GM23338 (cell line): ENCODE measurements at regions not wholly inside any gene's neighbourhood (a gene's known extent, or its start where the extent isn't known, plus 50 kb on each side); places are given as distances from the start of the nearest gene placed in this dataset.

Source experiments
- ATAC-seq: fragments of 200-7000 bp; cut with Tn5 transposase; 3 replicates; pipeline ENCODE4 v1.9.1; 2020
- DNase-seq: peaks from one replicate; pipeline ENCODE4 v3.0.0-alpha.2; 2015; ENCODE audit warnings: low spot score
- H2AFZ ChIP-seq: fragments of 200-600 bp; sonication (generic); 2 replicates; pipeline ENCODE4 v1.8.0; 2016; ENCODE audit warnings: antibody characterized with exemption, mild to moderate bottlenecking, moderate library complexity
- H3F3A ChIP-seq: fragments of 200-600 bp; sonication (generic); replicated peaks from 2 replicates; pipeline ENCODE4 v1.8.0; 2017; ENCODE audit warnings: antibody characterized with exemption, mixed run types, low read depth
- H3K27ac ChIP-seq: fragments of 200-600 bp; sonication (generic); 2 replicates; pipeline ENCODE4 v1.6.1; 2016; ENCODE audit warnings: low read depth
- H3K27me3 ChIP-seq: fragments of 200-600 bp; sonication (generic); 2 replicates; pipeline ENCODE4 v1.8.0; 2016; ENCODE audit warnings: mild to moderate bottlenecking, mixed run types, moderate library complexity; ENCODE audit not compliant: insufficient read depth
- H3K36me3 ChIP-seq: fragments of 200-600 bp; sonication (generic); 2 replicates; pipeline ENCODE4 v1.8.0; 2016; ENCODE audit warnings: mild to moderate bottlenecking; ENCODE audit not compliant: insufficient read depth
- H3K4me1 ChIP-seq: fragments of 200-600 bp; sonication (generic); 2 replicates; pipeline ENCODE4 v1.8.0; 2016; ENCODE audit warnings: mild to moderate bottlenecking, moderate library complexity; ENCODE audit not compliant: insufficient read depth
- H3K4me2 ChIP-seq: fragments of 200-600 bp; sonication (generic); 2 replicates; pipeline ENCODE4 v1.7.1; 2017; ENCODE audit warnings: mixed run types
- H3K4me3 ChIP-seq: fragments of 200-600 bp; sonication (generic); 2 replicates; pipeline ENCODE4 v1.6.1; 2016; ENCODE audit warnings: mixed run types
- H3K79me2 ChIP-seq: fragments of 200-600 bp; sonication (generic); replicated peaks from 2 replicates; pipeline ENCODE4 v1.8.0; 2017; ENCODE audit warnings: mild to moderate bottlenecking; ENCODE audit not compliant: insufficient read depth
- H3K9me2 ChIP-seq: fragments of 200-600 bp; sonication (generic); 2 replicates; pipeline ENCODE4 v1.8.0; 2017; ENCODE audit not compliant: insufficient read depth
- H4K20me1 ChIP-seq: fragments of 200-600 bp; sonication (generic); replicated peaks from 2 replicates; pipeline ENCODE4 v1.8.0; 2017; ENCODE audit warnings: mild to moderate bottlenecking; ENCODE audit not compliant: insufficient read depth
- H3K27ac Mint-ChIP-seq: 2 replicates; pipeline ENCODE4 v1.8.0; 2020; ENCODE audit warnings: inconsistent platforms, mild to moderate bottlenecking, moderate library complexity, mixed read lengths
- H3K27me3 Mint-ChIP-seq: 3 replicates; pipeline ENCODE4 v1.8.0; 2022; ENCODE audit warnings: low read depth, mild to moderate bottlenecking, moderate library complexity, mixed read lengths, inconsistent platforms; ENCODE audit not compliant: insufficient read depth, poor library complexity
- H3K36me3 Mint-ChIP-seq: 3 replicates; pipeline ENCODE4 v1.8.0; 2021; ENCODE audit warnings: low read depth, mild to moderate bottlenecking, inconsistent platforms, moderate library complexity, mixed read lengths
- H3K4me1 Mint-ChIP-seq: 3 replicates; pipeline ENCODE4 v1.8.0; 2020; ENCODE audit warnings: mild to moderate bottlenecking, inconsistent platforms, mixed read lengths
- H3K4me3 Mint-ChIP-seq: 3 replicates; pipeline ENCODE4 v1.8.0; 2021; ENCODE audit warnings: moderate library complexity, mild to moderate bottlenecking, inconsistent platforms, mixed read lengths
- H3K9me3 Mint-ChIP-seq: 3 replicates; pipeline ENCODE4 v1.8.0; 2020; ENCODE audit warnings: moderate library complexity, mild to moderate bottlenecking, inconsistent platforms, mixed read lengths
- CREB1 ChIP-seq: fragments of 250-450 bp; sonication (Bioruptor Pico); IDR thresholded peaks from 2 replicates; pipeline ENCODE4 v1.5.0; 2020; ENCODE audit warnings: low read depth, mild to moderate bottlenecking, moderate library complexity
- ETS1 ChIP-seq: IDR thresholded peaks from 2 replicates; pipeline ENCODE4 v1.6.1; 2016; ENCODE audit warnings: antibody characterized with exemption
- EZH2 ChIP-seq: fragments of 200-600 bp; sonication (generic); IDR thresholded peaks from one replicate; pipeline ENCODE4 v1.8.0; 2017; ENCODE audit warnings: antibody characterized with exemption, mild to moderate bottlenecking, low read depth; ENCODE audit not compliant: unreplicated experiment
- EZH2phosphoT487 ChIP-seq: fragments of 200-600 bp; sonication (generic); IDR thresholded peaks from one replicate; pipeline ENCODE4 v1.8.1; 2018; ENCODE audit warnings: antibody characterized with exemption; ENCODE audit not compliant: unreplicated experiment
- JUNB ChIP-seq: IDR thresholded peaks from one replicate; pipeline ENCODE4 v1.6.1; 2016; ENCODE audit warnings: antibody characterized with exemption; ENCODE audit not compliant: unreplicated experiment
- NANOG ChIP-seq: IDR thresholded peaks from 2 replicates; pipeline ENCODE4 v1.6.1; 2016; ENCODE audit warnings: antibody characterized with exemption, borderline replicate concordance
- POLR2AphosphoS5 ChIP-seq: IDR thresholded peaks from 2 replicates; pipeline ENCODE4 v1.6.1; 2016; ENCODE audit warnings: antibody characterized with exemption, low read depth
- STAT1 ChIP-seq: IDR thresholded peaks from one replicate; pipeline ENCODE4 v1.6.1; 2016; ENCODE audit warnings: antibody characterized with exemption; ENCODE audit not compliant: unreplicated experiment
- ZNF114 ChIP-seq: fragments of 250-450 bp; sonication (Bioruptor Pico); IDR thresholded peaks from 2 replicates; pipeline ENCODE4 v1.5.0; 2020; ENCODE audit warnings: mild to moderate bottlenecking, moderate library complexity
- ZNF331 ChIP-seq: fragments of 250-450 bp; sonication (Bioruptor Pico); IDR thresholded peaks from 2 replicates; pipeline ENCODE4 v1.5.0; 2020; ENCODE audit warnings: low read depth, mild to moderate bottlenecking, moderate library complexity
- TF ChIP-seq, protein P1 (sequence below): IDR thresholded peaks from one replicate; pipeline ENCODE4 v1.6.1; 2018; ENCODE audit warnings: antibody characterized with exemption; ENCODE audit not compliant: unreplicated experiment
- TF ChIP-seq, protein P2 (sequence below), 2 experiments: fragments of 200-600 bp in 1 of 2; sonication (generic) in 1 of 2; conservative IDR thresholded peaks; 2 replicates each; pipeline versions ENCODE4 v1.5.1 to v1.6.1; 2016 to 2017; ENCODE audit warnings: antibody characterized with exemption in 2 of 2, low read depth in 2 of 2, mild to moderate bottlenecking in 2 of 2, moderate library complexity in 1 of 2

- TF ChIP-seq, protein P1, sequence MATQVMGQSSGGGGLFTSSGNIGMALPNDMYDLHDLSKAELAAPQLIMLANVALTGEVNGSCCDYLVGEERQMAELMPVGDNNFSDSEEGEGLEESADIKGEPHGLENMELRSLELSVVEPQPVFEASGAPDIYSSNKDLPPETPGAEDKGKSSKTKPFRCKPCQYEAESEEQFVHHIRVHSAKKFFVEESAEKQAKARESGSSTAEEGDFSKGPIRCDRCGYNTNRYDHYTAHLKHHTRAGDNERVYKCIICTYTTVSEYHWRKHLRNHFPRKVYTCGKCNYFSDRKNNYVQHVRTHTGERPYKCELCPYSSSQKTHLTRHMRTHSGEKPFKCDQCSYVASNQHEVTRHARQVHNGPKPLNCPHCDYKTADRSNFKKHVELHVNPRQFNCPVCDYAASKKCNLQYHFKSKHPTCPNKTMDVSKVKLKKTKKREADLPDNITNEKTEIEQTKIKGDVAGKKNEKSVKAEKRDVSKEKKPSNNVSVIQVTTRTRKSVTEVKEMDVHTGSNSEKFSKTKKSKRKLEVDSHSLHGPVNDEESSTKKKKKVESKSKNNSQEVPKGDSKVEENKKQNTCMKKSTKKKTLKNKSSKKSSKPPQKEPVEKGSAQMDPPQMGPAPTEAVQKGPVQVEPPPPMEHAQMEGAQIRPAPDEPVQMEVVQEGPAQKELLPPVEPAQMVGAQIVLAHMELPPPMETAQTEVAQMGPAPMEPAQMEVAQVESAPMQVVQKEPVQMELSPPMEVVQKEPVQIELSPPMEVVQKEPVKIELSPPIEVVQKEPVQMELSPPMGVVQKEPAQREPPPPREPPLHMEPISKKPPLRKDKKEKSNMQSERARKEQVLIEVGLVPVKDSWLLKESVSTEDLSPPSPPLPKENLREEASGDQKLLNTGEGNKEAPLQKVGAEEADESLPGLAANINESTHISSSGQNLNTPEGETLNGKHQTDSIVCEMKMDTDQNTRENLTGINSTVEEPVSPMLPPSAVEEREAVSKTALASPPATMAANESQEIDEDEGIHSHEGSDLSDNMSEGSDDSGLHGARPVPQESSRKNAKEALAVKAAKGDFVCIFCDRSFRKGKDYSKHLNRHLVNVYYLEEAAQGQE: no peak
- TF ChIP-seq EZH2phosphoT487: no peak
- TF ChIP-seq EZH2: no peak
- TF ChIP-seq CREB1 (CRISPR knock-in tag): no peak
- no peak for TF ChIP-seq JUNB
- no peak for TF ChIP-seq ZNF331
- TF ChIP-seq ETS1: no peak
Measured at GRCh38 chr20:52683761-52684160, 288.4 kb upstream of the TSHZ2 start (continued).

DNA sequence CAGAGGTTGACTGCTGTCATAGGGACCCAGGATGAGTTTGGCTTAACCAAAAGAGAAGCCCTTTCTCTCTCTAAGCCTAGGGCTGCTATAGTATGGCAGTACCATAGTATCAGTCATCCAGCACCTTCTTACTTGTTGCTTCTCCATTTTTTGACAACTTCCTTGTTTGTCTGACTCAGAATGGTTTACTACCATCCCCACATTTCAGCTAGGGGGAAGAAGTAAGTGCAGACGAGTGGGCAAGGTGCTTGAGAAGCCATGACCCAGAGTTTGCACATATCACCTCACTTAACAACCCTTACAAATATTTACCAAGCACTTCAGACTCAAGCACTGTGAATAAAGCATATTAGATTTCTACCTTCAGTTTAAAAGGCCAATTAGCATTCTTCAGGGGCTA is 289.9 kb upstream of the TSHZ2 start:
- no peaks in the 10 kb centered on the region for H3K27me3 ChIP-seq
- no peak overlapping the region for H2AFZ ChIP-seq
- no peak overlapping the region for H3K27ac ChIP-seq
- H3F3A ChIP-seq: no peaks in the 10 kb centered on the region
- H3K36me3 ChIP-seq: no peaks in the 10 kb centered on the region
- no peaks in the 10 kb centered on the region for H4K20me1 ChIP-seq
- no peaks in the 10 kb centered on the region for H3K79me2 ChIP-seq
- H3K27ac Mint-ChIP-seq: no peak overlapping the region
- H3K4me1 ChIP-seq: peaks cover under 1% of the 10 kb centered on the region; the same call in 1 of the 2 replicates
- H3K4me3 ChIP-seq: no peak overlapping the region
- H3K36me3 Mint-ChIP-seq: no peaks in the 10 kb centered on the region
- H3K4me2 ChIP-seq: no peak overlapping the region
- DNase-seq (no peak), ATAC-seq (no peak)
- peaks cover 3% of the 10 kb centered on the region for H3K27me3 Mint-ChIP-seq
- peaks cover 8% of the 10 kb centered on the region for H3K4me1 Mint-ChIP-seq
- H3K4me3 Mint-ChIP-seq: no peak overlapping the region
- H3K9me2 ChIP-seq: peaks cover 3% of the 10 kb centered on the region; the same call in 1 of the 2 replicates
- H3K9me3 Mint-ChIP-seq: no peaks in the 10 kb centered on the region; the same call in 2 of the 3 replicates
- TF ChIP-seq, protein P2, sequence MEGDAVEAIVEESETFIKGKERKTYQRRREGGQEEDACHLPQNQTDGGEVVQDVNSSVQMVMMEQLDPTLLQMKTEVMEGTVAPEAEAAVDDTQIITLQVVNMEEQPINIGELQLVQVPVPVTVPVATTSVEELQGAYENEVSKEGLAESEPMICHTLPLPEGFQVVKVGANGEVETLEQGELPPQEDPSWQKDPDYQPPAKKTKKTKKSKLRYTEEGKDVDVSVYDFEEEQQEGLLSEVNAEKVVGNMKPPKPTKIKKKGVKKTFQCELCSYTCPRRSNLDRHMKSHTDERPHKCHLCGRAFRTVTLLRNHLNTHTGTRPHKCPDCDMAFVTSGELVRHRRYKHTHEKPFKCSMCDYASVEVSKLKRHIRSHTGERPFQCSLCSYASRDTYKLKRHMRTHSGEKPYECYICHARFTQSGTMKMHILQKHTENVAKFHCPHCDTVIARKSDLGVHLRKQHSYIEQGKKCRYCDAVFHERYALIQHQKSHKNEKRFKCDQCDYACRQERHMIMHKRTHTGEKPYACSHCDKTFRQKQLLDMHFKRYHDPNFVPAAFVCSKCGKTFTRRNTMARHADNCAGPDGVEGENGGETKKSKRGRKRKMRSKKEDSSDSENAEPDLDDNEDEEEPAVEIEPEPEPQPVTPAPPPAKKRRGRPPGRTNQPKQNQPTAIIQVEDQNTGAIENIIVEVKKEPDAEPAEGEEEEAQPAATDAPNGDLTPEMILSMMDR (conservative IDR thresholded peaks at IDR 0.05; ENCODE audit: low read depth in 2 of 2): no peak
- no peak for TF ChIP-seq EZH2phosphoT487
- TF ChIP-seq ETS1: no peak
- no peak for TF ChIP-seq ZNF114 (CRISPR knock-in tag)
- no peak for TF ChIP-seq JUNB
- TF ChIP-seq NANOG: no peak
- TF ChIP-seq, protein P1: no peak
- TF ChIP-seq ZNF331: no peak
- no peak for TF ChIP-seq POLR2AphosphoS5
- TF ChIP-seq STAT1: no peak
- TF ChIP-seq EZH2: no peak
- TF ChIP-seq CREB1 (CRISPR knock-in tag): no peak
